ENCODE measurements at regions not wholly inside any gene's neighbourhood (a gene's known extent, or its start where the extent isn't known, plus 50 kb on each side); places are given as distances from the start of the nearest gene placed in this dataset.

DNA sequence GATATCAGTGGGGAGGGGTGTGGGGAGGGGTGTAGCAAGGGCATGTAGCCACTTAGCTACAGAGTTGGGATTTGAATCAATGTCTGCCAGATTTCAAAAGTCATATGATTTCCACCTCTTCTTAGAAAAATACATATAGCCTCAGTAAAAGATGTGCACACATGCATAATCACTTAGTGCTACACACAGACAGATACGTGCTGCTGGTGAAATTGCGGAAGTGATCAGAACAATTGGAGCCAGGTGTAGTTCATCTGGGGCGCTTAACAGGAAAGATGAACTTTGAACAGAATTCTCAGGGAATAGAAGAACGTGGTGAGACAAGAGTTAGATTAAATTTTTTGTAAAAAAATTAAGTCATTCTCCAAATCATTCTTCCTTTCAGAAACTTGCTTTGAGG, 333.1 kb downstream of the KCNRG start:
- TF ChIP-seq CTCF (conservative IDR thresholded peaks at IDR 0.05): no peak
- no peak for TF ChIP-seq EZH2 (IDR thresholded peaks at IDR 0.05; ENCODE audit: low read depth)

Measured in PC-9 (cell line).